Caco-2 (cell line): ENCODE measurements at regions not wholly inside any gene's neighbourhood (a gene's known extent, or its start where the extent isn't known, plus 50 kb on each side); places are given as distances from the start of the nearest gene placed in this dataset.

ENCODE experiments used
- BruUV-seq: library from RNA; stranded (reverse); fragments of 400-500 nt; replicated peaks from 2 replicates; lab custom pipeline; 2021; lab: Mats Ljungman, UMichigan
- CTCF ChIA-PET: fragments of 300-600 bp; sonication (Branson Sonifier 250); formaldehyde crosslinking; loops from one replicate; lab custom pipeline; 2022; ENCODE audit warnings: antibody characterized with exemption; lab: Charles Lee
- POLR2A ChIA-PET: fragments of 300-600 bp; sonication (Branson Sonifier 250); formaldehyde crosslinking; loops from one replicate; lab custom pipeline; 2022; ENCODE audit warnings: antibody characterized with exemption; lab: Charles Lee
- DNase-seq, 2 experiments: peaks; one replicate each; pipeline versions ENCODE4 v3.0.0 to v3.0.0-alpha.2; 2020 to 2022
- H3K27me3 ChIP-seq: replicated peaks from 2 replicates; pipeline ENCODE4 v1.6.0; 2011; ENCODE audit warnings: low read length; ENCODE audit not compliant: control insufficient read depth, insufficient read depth
- H3K36me3 ChIP-seq: 2 replicates; pipeline ENCODE4 v1.5.1; 2011; ENCODE audit warnings: low read length; ENCODE audit not compliant: control insufficient read depth, insufficient read depth
- H3K4me1 ChIP-seq: fragments of 250-450 bp; sonication (Bioruptor Pico); 2 replicates; pipeline ENCODE4 v1.5.1; 2020; ENCODE audit warnings: mild to moderate bottlenecking
- H3K4me3 ChIP-seq: 2 replicates; pipeline ENCODE4 v1.5.1; 2011; ENCODE audit warnings: low read depth, mild to moderate bottlenecking, control low read depth, low read length
- H3K9me3 ChIP-seq: fragments of 250-450 bp; sonication (Bioruptor Pico); 2 replicates; pipeline ENCODE4 v1.5.1; 2020; ENCODE audit warnings: mild to moderate bottlenecking, moderate library complexity
- H3K27ac Mint-ChIP-seq: one replicate; pipeline ENCODE4 v1.8.0; 2022; ENCODE audit warnings: mixed read lengths; ENCODE audit not compliant: unreplicated experiment
- H3K27me3 Mint-ChIP-seq: one replicate; pipeline ENCODE4 v1.8.0; 2022; ENCODE audit warnings: mixed read lengths; ENCODE audit not compliant: insufficient read depth, unreplicated experiment
- H3K36me3 Mint-ChIP-seq: one replicate; pipeline ENCODE4 v1.8.0; 2022; ENCODE audit warnings: mild to moderate bottlenecking, mixed read lengths; ENCODE audit not compliant: insufficient read depth, unreplicated experiment
- H3K4me1 Mint-ChIP-seq: one replicate; pipeline ENCODE4 v1.8.0; 2022; ENCODE audit warnings: low read depth, mixed read lengths; ENCODE audit not compliant: unreplicated experiment
- H3K4me3 Mint-ChIP-seq: one replicate; pipeline ENCODE4 v1.8.0; 2022; ENCODE audit warnings: mild to moderate bottlenecking, moderate library complexity, mixed read lengths; ENCODE audit not compliant: unreplicated experiment
- H3K9me3 Mint-ChIP-seq: one replicate; pipeline ENCODE4 v1.8.0; 2022; ENCODE audit warnings: mixed read lengths; ENCODE audit not compliant: unreplicated experiment
- intact Hi-C: fragments of 100-400 bp; cut with micrococcal nuclease; formaldehyde crosslinking; loops from one replicate; pipeline ENCODE4 v1.10.0; 2022; ENCODE audit not compliant: unreplicated experiment
- TF ChIP-seq, protein P1 (sequence below), 2 experiments: fragments of 200-600 bp in 1 of 2; IDR thresholded peaks; 1 replicate in 1 of 2; 2 replicates in 1 of 2; pipeline versions ENCODE4 v1.5.1 to v1.8.0; 2011 to 2022; ENCODE audit warnings: antibody characterized with exemption in 1 of 2, control low read depth in 1 of 2, inconsistent platforms in 1 of 2, low read depth in 1 of 2, low read length in 1 of 2, mild to moderate bottlenecking in 1 of 2, moderate library complexity in 1 of 2; ENCODE audit not compliant: insufficient read depth in 1 of 2, severe bottlenecking in 1 of 2, unreplicated experiment in 1 of 2

DNA sequence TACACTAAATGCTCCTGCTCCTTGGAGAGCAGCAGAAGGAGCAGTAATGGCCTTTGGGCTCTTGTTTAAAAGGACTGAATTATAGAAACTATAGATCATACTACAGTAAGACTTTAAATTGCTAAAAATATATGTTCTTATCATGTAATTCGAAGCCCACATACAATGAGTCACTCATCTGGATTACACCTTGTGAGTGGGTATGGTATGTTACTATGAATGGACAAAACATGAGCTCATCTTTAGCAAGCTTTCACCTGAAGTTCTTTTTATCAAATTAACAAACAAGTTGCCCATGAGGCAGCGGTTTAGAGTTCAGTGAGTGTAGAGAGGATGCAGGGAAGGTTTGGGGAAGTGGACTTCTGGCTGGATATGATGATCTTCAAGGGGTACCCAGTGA is 114.4 kb upstream of the CCN2 start:
- no peak for DNase-seq
- peaks cover 6% of the 10 kb centered on the region for H3K4me1 Mint-ChIP-seq
- Histone ChIP-seq H3K27me3 (no peaks in the 10 kb centered on the region), H3K36me3 (no peaks in the 10 kb centered on the region), H3K9me3 (no peaks in the 10 kb centered on the region), H3K4me3 (no peak overlapping the region), H3K4me1 (peaks cover 15% of the 10 kb centered on the region; the same call in 1 of the 2 replicates)
- no TSS peak for BruUV-seq
- no peak overlapping the region for H3K27ac Mint-ChIP-seq
- TF ChIP-seq, protein P1, sequence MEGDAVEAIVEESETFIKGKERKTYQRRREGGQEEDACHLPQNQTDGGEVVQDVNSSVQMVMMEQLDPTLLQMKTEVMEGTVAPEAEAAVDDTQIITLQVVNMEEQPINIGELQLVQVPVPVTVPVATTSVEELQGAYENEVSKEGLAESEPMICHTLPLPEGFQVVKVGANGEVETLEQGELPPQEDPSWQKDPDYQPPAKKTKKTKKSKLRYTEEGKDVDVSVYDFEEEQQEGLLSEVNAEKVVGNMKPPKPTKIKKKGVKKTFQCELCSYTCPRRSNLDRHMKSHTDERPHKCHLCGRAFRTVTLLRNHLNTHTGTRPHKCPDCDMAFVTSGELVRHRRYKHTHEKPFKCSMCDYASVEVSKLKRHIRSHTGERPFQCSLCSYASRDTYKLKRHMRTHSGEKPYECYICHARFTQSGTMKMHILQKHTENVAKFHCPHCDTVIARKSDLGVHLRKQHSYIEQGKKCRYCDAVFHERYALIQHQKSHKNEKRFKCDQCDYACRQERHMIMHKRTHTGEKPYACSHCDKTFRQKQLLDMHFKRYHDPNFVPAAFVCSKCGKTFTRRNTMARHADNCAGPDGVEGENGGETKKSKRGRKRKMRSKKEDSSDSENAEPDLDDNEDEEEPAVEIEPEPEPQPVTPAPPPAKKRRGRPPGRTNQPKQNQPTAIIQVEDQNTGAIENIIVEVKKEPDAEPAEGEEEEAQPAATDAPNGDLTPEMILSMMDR (IDR thresholded peaks at IDR 0.05; ENCODE audit: insufficient read depth in 1 of 2, low read depth in 1 of 2, low read length in 1 of 2, severe bottlenecking in 1 of 2, unreplicated experiment in 1 of 2) = no peak
- no peaks in the 10 kb centered on the region for H3K36me3 Mint-ChIP-seq
- ChIA-PET POLR2A (no interaction called here), CTCF (no interaction called here)
- no peaks in the 10 kb centered on the region for H3K27me3 Mint-ChIP-seq
- H3K4me3 Mint-ChIP-seq = no peak overlapping the region
- intact Hi-C loops = no loop called here
- H3K9me3 Mint-ChIP-seq = peaks cover 9% of the 10 kb centered on the region

DNA sequence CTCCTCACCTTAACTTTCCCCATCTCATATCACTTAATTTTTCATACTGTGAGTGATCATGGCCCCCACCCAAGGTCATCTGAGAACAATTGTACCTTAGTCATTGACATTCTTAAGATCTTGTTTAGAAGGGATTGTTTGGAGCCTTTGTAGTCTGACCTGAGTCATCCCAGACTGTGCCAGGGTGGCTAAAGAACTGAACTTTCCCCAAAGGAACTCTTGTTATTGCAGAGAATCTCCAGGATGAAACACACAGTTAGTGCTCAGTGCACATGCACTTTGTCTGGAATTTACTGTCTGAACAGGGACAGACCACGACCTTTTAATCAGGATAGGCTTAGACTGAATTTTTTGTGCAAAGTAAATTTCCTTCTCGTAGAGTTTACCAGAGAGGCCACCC is 112.6 kb upstream of the CCN2 start:
- no peak overlapping the region for H3K4me3 Mint-ChIP-seq
- H3K9me3 Mint-ChIP-seq = peaks cover 9% of the 10 kb centered on the region
- intact Hi-C loops = no loop called here
- no peak overlapping the region for H3K4me3 ChIP-seq
- TF ChIP-seq, protein P1 (IDR thresholded peaks at IDR 0.05; ENCODE audit: insufficient read depth in 1 of 2, low read depth in 1 of 2, low read length in 1 of 2, severe bottlenecking in 1 of 2, unreplicated experiment in 1 of 2) = no peak
- H3K9me3 ChIP-seq = no peaks in the 10 kb centered on the region
- peaks cover 16% of the 10 kb centered on the region; the same call in 1 of the 2 replicates for H3K4me1 ChIP-seq
- no peaks in the 10 kb centered on the region for H3K27me3 Mint-ChIP-seq
- H3K27me3 ChIP-seq = no peaks in the 10 kb centered on the region
- ChIA-PET POLR2A (no interaction called here), CTCF (no interaction called here)
- no TSS peak for BruUV-seq
- no peaks in the 10 kb centered on the region for H3K36me3 Mint-ChIP-seq
- no peaks in the 10 kb centered on the region for H3K36me3 ChIP-seq
- H3K27ac Mint-ChIP-seq = no peak overlapping the region
- peaks cover 6% of the 10 kb centered on the region for H3K4me1 Mint-ChIP-seq
- DNase-seq = peak; percentile 4 to 42

DNA sequence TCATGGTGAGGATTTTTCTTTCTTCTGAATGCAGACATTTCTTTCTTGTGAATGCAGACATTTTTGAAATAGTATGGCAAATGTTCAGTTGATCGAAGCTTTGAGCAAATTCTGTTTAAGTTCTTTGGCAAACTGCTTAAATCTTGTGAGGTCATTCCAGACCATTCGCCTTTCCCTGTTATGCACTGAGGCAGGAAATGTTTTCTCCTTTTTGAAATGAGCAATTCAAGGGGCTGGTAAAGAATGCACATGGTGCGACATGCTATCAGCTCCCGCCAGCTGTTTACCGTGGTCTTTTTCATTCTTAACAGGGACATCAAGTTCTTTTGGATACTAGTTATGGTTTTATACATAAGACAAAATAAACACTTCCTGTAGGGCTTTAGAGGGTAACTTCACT is 112.0 kb upstream of the CCN2 start:
- Histone ChIP-seq H3K4me3 (no peak overlapping the region), H3K4me1 (peaks cover 16% of the 10 kb centered on the region; the same call in 1 of the 2 replicates), H3K36me3 (no peaks in the 10 kb centered on the region), H3K27me3 (no peaks in the 10 kb centered on the region), H3K9me3 (no peaks in the 10 kb centered on the region)
- H3K4me1 Mint-ChIP-seq = peaks cover 6% of the 10 kb centered on the region
- ChIA-PET POLR2A (no interaction called here), CTCF (interaction anchor here (0.7 kb wide), 1 partner anchor 112 kb away, joined by 3 read pairs; no protein-coding TSS in a partner anchor)
- intact Hi-C loops = no loop called here
- no peaks in the 10 kb centered on the region for H3K27me3 Mint-ChIP-seq
- TF ChIP-seq, protein P1 (IDR thresholded peaks at IDR 0.05; ENCODE audit: insufficient read depth in 1 of 2, low read depth in 1 of 2, low read length in 1 of 2, severe bottlenecking in 1 of 2, unreplicated experiment in 1 of 2) = no peak
- H3K9me3 Mint-ChIP-seq = peaks cover 9% of the 10 kb centered on the region
- H3K4me3 Mint-ChIP-seq = no peak overlapping the region
- DNase-seq = no peak
- no TSS peak for BruUV-seq
- no peak overlapping the region for H3K27ac Mint-ChIP-seq
- no peaks in the 10 kb centered on the region for H3K36me3 Mint-ChIP-seq
